ENCODE measurements at regions not wholly inside any gene's neighbourhood (a gene's known extent, or its start where the extent isn't known, plus 50 kb on each side); places are given as distances from the start of the nearest gene placed in this dataset.

DNA sequence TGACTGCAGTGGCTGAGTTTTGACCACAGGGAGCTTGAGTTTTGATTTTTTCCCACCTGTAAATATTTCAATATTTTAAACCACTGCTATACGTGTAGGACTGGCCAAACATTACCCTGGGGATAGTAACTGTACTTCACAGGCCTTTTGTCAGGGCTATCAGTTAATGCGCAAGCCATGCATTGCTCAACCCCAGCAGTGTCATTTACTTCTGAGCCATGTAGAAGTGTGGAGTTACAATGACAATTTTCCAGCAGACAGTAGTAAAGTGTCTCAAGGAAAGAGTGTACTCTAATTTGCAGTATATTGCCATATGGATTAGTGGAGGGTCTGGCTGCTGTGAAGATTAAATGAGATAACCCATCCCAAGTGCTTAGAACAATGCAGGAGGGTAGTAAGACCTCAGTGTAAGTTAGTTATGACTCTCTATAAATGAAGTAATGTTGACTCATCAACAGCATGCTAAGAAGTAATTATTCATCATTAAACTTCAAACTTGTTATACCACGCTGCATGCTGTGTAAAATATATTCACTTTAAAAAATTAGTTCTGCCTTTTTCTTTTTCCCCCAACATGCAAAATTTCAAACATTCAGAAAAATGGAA is 489.2 kb downstream of the KDM4C start:
- TF ChIP-seq, protein P1, sequence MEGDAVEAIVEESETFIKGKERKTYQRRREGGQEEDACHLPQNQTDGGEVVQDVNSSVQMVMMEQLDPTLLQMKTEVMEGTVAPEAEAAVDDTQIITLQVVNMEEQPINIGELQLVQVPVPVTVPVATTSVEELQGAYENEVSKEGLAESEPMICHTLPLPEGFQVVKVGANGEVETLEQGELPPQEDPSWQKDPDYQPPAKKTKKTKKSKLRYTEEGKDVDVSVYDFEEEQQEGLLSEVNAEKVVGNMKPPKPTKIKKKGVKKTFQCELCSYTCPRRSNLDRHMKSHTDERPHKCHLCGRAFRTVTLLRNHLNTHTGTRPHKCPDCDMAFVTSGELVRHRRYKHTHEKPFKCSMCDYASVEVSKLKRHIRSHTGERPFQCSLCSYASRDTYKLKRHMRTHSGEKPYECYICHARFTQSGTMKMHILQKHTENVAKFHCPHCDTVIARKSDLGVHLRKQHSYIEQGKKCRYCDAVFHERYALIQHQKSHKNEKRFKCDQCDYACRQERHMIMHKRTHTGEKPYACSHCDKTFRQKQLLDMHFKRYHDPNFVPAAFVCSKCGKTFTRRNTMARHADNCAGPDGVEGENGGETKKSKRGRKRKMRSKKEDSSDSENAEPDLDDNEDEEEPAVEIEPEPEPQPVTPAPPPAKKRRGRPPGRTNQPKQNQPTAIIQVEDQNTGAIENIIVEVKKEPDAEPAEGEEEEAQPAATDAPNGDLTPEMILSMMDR (IDR thresholded peaks at IDR 0.05): no peak
- TF ChIP-seq, protein P2, sequence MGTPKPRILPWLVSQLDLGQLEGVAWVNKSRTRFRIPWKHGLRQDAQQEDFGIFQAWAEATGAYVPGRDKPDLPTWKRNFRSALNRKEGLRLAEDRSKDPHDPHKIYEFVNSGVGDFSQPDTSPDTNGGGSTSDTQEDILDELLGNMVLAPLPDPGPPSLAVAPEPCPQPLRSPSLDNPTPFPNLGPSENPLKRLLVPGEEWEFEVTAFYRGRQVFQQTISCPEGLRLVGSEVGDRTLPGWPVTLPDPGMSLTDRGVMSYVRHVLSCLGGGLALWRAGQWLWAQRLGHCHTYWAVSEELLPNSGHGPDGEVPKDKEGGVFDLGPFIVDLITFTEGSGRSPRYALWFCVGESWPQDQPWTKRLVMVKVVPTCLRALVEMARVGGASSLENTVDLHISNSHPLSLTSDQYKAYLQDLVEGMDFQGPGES (IDR thresholded peaks at IDR 0.05; ENCODE audit: low read depth, low read length): no peak
- TF ChIP-seq TAF1 (IDR thresholded peaks at IDR 0.05; ENCODE audit: borderline replicate concordance, low read depth, low read length) (no peak), NRF1 (IDR thresholded peaks at IDR 0.05; ENCODE audit: low read depth, low read length) (no peak), SMC3 (IDR thresholded peaks at IDR 0.05; ENCODE audit: low read depth, low read length) (no peak), EZH2phosphoT487 (IDR thresholded peaks at IDR 0.05; ENCODE audit: borderline replicate concordance, low read depth) (no peak), RCOR1 (IDR thresholded peaks at IDR 0.05; ENCODE audit: low read length) (no peak)

All from SK-N-SH (cell line).